ENCODE measurements at regions not wholly inside any gene's neighbourhood (a gene's known extent, or its start where the extent isn't known, plus 50 kb on each side); places are given as distances from the start of the nearest gene placed in this dataset.

- Histone ChIP-seq H3K27ac (no peak overlapping the region), H3K4me1 (no peaks in the 10 kb centered on the region), H3K9me3 (no peaks in the 10 kb centered on the region), H3K36me3 (replicated peaks in 1 of 2; ENCODE audit: insufficient read depth in 1 of 2, low read depth in 2 of 2) (no peaks in the 10 kb centered on the region), H3K4me3 (no peak overlapping the region), H3K27me3 (no peaks in the 10 kb centered on the region)
- ATAC-seq (no peak), DNase-seq (no peak)
- intact Hi-C loops (cut with DNase I) = no loop called here
- TF ChIP-seq POLR2A (IDR thresholded peaks at IDR 0.05) (no peak), CTCF (IDR thresholded peaks at IDR 0.05) (no peak)
- 66 to 71% methylated on average over 2 of the region's 2 CpGs for WGBS, 2 donors
Observed at GRCh38 chr6:71726121-71726520, 160.2 kb upstream of the RIMS1 start.

GRCh38 chr6:71727632-71728294 lies 158.6 kb upstream of the RIMS1 start:
- Histone ChIP-seq H3K9me3 (no peaks in the 10 kb centered on the region), H3K27me3 (no peaks in the 10 kb centered on the region), H3K4me1 (no peaks in the 10 kb centered on the region), H3K27ac (no peak overlapping the region), H3K4me3 (no peak overlapping the region), H3K36me3 (replicated peaks in 1 of 2; ENCODE audit: insufficient read depth in 1 of 2, low read depth in 2 of 2) (no peaks in the 10 kb centered on the region)
- TF ChIP-seq CTCF (IDR thresholded peaks at IDR 0.05) (no peak), POLR2A (IDR thresholded peaks at IDR 0.05) (no peak)
- DNase-seq = no peak
- intact Hi-C loops (cut with DNase I) = no loop called here
- 26 to 41% methylated on average over 2 of the region's 2 CpGs for WGBS, 2 donors
- no peak for ATAC-seq

- no peaks in the 10 kb centered on the region for H3K27me3 ChIP-seq
- H3K36me3 ChIP-seq (replicated peaks in 1 of 2; ENCODE audit: insufficient read depth in 1 of 2, low read depth in 2 of 2) = no peaks in the 10 kb centered on the region
- intact Hi-C loops (cut with DNase I) = no loop called here
- TF ChIP-seq POLR2A (IDR thresholded peaks at IDR 0.05) (no peak), CTCF (IDR thresholded peaks at IDR 0.05) (no peak)
- WGBS, 2 donors = 68 to 73% methylated on average over 3 of the region's 3 CpGs
- no peak overlapping the region for H3K4me3 ChIP-seq
- no peak overlapping the region for H3K27ac ChIP-seq
- ATAC-seq = no peak
- H3K9me3 ChIP-seq = no peaks in the 10 kb centered on the region
- no peaks in the 10 kb centered on the region for H3K4me1 ChIP-seq
- DNase-seq = no peak
Observed at GRCh38 chr6:71730284-71730683, 156.1 kb upstream of the RIMS1 start.

- ATAC-seq (no peak), DNase-seq (no peak)
- H3K4me1 ChIP-seq = no peaks in the 10 kb centered on the region
- no peaks in the 10 kb centered on the region for H3K27me3 ChIP-seq
- TF ChIP-seq POLR2A (IDR thresholded peaks at IDR 0.05) = no peak
- no peak for TF ChIP-seq CTCF (IDR thresholded peaks at IDR 0.05)
- H3K4me3 ChIP-seq = no peak overlapping the region
- H3K27ac ChIP-seq = no peak overlapping the region
- WGBS, 2 donors = 28 to 38% methylated on average over 1 of the region's 1 CpG
- no peaks in the 10 kb centered on the region for H3K9me3 ChIP-seq
- H3K36me3 ChIP-seq (replicated peaks in 1 of 2; ENCODE audit: insufficient read depth in 1 of 2, low read depth in 2 of 2) = no peaks in the 10 kb centered on the region
- intact Hi-C loops (cut with DNase I) = no loop called here
Observed at GRCh38 chr6:71733970-71734899, 152.1 kb upstream of the RIMS1 start.
